Thyroid gland (tissue), 4 donors: ENCODE measurements at regions not wholly inside any gene's neighbourhood (a gene's known extent, or its start where the extent isn't known, plus 50 kb on each side); places are given as distances from the start of the nearest gene placed in this dataset.

ENCODE experiments used
- POLR2A ChIP-seq, 2 donors: fragments of 450-650 bp; IDR thresholded peaks; one replicate each; pipeline ENCODE4 v1.6.1; 2017; ENCODE audit warnings: antibody characterized with exemption in 2 of 2, mild to moderate bottlenecking in 2 of 2, moderate library complexity in 1 of 2
- TF ChIP-seq, protein P1 (sequence below), 6 experiments: fragments of 200-600 bp in 3 of 6; fragments of 450-650 bp in 3 of 6; sonication (generic) in 3 of 6; IDR thresholded peaks; one replicate each; pipeline ENCODE4 v1.5.1; 2016 to 2019; ENCODE audit warnings: antibody characterized with exemption in 6 of 6, mild to moderate bottlenecking in 2 of 6, inconsistent platforms in 1 of 6, moderate library complexity in 1 of 6

DNA sequence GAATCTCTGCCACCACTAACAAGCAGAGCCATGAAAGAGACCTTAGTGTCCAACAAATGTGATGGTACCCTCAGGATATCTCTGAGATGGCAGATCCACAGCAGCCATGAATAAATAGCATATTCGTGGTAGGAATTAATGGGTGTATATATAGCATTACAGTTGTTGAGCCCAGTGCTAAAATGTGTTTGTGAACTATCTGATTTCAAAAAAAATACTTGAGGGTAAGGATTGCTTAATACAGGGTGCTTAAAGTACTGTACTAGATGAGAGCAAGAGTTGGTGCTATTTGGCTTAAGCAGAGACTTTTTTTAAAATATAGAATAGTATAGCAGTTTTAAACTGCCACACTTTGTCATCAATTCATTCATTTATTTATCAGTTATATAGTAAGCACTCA lies 101.5 kb upstream of the GALNT5 start:
- TF ChIP-seq, protein P1, sequence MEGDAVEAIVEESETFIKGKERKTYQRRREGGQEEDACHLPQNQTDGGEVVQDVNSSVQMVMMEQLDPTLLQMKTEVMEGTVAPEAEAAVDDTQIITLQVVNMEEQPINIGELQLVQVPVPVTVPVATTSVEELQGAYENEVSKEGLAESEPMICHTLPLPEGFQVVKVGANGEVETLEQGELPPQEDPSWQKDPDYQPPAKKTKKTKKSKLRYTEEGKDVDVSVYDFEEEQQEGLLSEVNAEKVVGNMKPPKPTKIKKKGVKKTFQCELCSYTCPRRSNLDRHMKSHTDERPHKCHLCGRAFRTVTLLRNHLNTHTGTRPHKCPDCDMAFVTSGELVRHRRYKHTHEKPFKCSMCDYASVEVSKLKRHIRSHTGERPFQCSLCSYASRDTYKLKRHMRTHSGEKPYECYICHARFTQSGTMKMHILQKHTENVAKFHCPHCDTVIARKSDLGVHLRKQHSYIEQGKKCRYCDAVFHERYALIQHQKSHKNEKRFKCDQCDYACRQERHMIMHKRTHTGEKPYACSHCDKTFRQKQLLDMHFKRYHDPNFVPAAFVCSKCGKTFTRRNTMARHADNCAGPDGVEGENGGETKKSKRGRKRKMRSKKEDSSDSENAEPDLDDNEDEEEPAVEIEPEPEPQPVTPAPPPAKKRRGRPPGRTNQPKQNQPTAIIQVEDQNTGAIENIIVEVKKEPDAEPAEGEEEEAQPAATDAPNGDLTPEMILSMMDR (IDR thresholded peaks at IDR 0.05), result no peak
- TF ChIP-seq POLR2A (IDR thresholded peaks at IDR 0.05), result no peak
